HuH-7 (cell line): ENCODE measurements at regions not wholly inside any gene's neighbourhood (a gene's known extent, or its start where the extent isn't known, plus 50 kb on each side); places are given as distances from the start of the nearest gene placed in this dataset.

ENCODE experiments used
- DNase-seq: peaks from one replicate; pipeline ENCODE4 v3.0.0; 2011; ENCODE audit warnings: low spot score

DNA sequence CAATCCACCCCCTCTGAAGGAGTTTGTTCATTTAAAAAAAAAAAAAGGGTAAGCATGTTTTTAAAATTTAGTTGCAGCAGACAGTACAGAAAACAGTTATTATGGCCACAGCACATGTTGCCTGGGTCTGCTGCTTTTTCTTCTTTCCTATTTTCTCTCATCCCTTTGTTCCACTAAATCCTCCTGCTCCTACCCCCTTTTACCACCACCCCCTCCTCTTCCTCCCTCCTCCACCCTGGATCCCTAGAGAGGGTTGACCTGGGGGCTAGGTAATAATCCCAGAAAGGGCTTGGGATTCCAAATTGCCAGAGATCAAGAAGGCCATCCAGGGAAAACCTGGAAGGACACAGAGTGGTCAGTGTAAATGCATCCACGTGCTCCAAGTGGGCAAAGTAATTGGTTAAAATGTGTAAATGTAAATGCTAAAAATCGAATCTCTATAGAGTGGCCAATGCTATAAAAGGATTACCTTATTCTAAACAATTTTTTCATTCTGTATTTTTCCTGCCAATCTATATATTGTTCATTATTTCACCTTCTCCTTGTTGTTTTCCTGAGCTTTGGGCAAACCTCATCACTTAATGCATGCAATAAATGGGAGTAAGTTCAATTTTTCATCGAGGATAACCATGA is 89.0 kb upstream of the PIK3CG start:
- no peak for DNase-seq

DNA sequence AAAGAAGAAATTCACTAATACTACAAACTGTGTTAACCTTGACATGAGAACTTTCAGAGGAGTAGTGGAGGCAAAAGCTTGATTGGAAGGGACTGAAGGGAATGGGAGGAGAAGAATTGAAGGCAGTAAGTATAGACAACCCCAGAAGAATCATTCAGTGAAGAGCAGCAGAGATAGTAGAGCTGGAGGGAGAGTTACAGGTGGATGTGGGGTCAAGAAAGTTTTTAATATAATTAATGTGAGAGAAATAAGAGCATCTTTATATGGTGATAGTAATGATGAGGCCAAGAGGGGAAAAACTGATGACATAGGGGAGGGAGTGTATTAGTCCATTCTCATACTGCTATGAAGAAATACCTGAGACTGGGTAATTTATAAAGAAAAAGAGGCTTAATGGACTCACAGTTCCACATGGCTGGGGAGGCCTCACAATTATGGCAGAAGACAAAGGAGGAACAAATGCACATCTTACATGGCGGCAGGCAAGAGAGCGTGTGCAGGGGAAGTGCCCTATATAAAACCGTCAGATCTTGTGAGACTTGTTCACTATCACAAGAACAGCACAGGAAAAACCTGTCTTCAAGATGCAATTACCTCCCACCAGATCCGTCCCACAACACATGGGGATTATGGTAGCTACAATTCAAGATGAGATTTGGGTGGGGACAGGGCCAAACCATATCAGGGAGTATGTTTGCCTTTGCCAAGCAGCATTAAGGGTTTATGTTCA is 88.3 kb upstream of the PIK3CG start:
- no peak for DNase-seq

DNA sequence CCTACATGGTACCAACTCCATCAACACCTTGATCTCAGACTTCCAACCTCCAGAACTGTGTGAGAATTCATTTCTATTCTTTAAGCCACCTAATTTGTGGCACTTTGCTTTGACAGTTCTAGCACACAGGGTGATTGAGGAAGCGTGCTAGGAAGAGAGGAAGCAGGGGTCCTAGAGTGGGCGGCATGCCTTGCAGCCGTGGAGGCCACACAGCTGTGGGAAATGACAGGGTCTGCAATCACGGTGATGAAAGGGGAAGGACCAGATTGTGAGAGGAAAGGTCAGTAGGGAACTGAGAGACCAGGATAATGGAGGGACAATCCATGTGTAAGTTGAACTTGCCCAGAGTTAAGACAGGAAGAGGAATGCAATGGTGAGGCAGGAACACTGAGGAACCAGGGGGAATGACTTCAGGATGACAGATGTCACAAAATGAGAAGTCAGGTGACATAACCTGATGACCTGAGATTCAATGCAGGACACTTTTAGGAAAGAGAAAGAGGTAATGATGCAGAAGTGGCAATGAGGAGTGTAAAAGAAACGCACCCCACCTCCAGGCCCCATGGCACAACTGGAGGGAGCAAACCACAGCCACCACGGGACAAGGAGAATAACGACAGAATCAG is 87.3 kb upstream of the PIK3CG start:
- DNase-seq, result no peak

DNA sequence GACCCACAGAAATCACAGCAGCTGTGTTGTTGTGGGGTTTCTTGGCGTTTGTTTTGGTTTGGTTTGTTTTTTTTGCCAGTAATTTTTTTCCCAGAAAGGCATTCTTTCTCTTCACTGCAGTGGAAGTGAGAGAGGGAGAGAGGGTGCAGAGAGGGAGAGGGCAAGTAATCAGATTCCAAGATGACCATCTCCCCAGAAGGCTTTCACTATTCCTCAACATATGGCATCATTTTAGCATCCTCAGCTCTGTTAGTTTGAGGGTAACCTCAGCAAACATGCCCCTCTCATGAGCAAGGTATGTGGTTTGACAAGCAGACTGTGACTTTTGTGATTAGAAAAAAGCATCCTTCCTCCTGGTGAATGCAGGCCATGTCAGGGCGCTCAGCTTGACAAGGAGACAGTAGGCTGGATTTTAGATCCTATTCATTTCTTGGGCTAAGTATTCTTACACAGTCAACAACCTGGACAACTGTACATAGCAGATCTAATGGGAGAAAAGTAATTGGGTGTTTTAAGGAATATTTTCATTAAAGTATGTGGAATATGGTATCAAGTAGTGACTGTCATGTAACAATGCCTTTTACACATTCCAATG is 86.3 kb upstream of the PIK3CG start:
- no peak for DNase-seq

DNA sequence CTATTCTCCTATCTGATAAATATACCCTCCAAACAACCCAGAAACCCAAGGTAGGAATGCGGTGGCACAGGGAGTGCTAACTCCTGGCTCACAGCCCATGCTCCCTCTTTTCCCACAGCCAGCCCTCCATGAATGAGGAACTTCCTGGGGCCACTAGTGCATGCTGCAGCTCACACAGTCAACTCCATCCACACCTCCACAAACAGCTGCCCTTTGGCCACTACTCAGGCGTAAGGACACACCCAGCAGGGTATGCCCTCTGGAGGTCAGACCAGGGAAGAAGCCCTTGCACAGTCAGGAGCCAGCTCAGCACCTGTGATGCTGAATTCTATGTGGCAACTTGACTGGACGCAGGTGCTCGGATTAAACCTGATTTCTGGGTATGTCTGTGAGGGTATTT is 85.2 kb upstream of the PIK3CG start:
- peak; percentile 72 for DNase-seq

DNA sequence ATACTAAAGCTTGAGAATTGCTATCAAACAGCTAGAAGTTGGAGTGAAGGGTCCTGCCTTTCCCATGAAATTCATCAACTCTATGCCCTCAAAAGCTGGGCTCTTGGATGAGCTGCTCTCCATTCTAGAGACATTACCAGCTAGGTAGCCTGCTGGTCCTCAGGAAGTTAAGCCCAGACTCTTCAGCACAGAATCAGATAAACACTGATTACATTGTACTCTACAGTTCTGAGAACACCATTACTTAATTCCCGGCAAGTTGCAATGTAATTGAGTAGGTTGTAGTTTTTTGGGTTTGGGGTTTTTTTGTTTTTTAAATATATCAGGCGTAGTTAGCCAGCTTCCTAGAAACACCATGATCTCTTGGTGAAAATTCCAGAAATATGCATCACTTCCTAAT is 84.1 kb upstream of the PIK3CG start:
- no peak for DNase-seq

DNA sequence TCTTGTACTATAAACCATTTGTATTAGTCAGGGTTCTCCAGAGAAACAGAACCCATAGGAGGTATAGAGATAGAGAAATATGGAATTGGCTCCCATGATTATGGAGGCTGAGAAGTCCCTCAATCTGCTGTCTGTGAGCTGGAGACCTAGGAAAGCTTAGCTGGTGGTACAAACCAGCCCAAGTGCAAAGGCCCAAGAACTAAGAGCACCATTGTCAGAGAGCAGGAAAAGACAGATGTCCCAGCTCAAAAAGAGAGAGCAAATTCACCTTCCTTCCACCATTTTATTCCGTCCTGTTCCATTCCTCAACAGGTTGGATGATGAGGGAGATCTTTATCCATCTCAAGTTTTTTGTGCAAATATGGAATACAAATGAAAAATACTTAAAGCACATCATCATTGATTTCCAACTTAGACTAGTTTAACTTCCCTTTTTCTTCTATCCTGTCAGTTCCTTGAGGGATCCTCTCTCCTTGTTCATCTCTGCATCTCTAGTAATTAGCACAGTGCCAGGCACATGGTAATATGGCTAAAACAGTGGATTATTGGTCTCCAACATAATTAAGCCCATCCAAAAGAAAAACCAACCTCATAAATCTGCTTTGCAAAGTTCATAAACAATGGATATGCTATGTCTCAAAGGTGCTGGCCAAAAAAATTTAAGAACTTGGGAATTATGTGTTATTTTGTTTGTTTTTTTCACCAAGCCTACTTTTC is 83.1 kb upstream of the PIK3CG start:
- no peak for DNase-seq

DNA sequence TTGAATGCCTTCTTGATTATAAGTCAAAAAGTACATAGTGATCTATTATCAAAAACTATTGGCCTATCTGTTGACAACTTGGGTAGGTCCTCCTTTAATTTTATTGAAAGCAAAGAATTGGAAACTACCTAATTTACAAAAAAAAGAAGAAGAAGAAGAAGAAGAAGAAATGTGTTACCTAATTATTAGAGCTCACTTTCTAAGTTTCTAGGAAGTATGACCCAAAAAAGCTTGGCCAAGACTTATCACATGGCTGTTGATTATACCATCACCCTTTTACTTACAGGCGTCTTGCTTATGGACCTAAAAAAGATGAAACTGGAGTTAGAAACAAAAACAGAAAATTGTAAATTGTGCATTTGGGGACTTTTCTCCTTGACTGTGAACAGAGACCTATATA is 81.8 kb upstream of the PIK3CG start:
- DNase-seq, result no peak

DNA sequence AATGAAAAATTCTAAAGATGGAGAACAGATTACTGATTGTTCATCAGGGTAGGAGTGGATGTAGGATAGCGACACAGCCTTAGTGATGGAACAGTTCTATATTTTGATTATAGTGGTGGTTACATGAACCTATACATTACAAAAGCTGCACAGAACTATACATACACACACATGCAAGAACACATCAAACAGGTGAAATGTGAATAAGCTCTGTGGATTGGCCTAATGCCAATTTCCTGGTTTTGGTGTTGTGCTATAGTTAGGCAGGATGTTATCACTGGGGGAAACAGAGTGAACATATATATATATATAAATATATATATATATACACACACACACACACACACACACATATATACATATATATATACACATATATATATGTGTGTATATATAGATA is 76.4 kb upstream of the PIK3CG start:
- DNase-seq, result no peak

DNA sequence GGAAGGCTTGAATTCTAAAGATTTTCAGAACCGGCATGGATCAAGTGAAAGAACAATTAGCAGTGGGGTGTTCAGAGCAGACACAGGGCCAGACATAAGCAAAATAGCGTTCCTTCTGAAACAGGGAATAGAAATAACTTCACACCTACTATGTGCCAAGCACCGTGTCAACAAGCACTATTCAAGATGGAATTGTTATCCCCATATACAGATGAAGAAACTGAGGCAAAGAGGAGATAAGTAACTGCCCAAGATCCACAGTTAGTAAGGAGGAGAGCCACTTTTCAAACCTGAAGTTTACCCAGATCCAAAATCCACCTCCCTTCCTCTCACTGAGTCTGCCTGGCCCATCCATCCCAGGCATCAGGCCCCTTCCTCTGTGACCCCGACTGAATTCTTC is 73.6 kb upstream of the PIK3CG start:
- no peak for DNase-seq

DNA sequence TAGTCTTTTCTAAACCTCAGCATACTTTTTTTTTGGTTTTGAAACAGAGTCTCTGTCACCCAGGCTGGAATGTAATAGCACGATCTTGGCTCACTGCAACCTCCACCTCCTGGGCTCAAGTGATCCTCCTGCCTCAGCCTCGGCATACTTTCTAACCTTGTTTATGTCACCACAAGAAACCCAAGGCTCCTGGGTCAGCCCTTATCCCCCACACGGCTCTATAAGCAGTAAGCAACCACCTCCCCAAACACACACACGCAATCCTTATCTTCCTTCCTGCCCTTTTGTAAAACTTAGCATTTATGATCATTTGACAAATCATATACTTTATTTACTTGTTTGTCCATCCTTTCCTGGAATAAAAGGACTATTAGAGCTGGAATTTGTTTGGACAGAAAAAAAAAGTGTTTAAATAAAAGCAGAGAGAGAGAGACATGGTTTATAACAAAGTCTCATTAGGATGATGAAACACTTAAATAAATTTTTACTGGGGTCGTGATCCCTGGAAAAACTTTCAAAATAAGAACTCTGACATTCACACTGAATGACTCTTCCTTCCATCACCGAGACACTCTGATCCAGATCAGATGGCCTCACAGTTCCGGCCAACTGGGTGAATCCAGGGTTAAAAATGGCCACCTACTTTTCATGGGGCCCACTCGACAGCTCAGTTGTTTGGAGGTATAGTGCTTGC is 72.7 kb upstream of the PIK3CG start:
- no peak for DNase-seq

DNA sequence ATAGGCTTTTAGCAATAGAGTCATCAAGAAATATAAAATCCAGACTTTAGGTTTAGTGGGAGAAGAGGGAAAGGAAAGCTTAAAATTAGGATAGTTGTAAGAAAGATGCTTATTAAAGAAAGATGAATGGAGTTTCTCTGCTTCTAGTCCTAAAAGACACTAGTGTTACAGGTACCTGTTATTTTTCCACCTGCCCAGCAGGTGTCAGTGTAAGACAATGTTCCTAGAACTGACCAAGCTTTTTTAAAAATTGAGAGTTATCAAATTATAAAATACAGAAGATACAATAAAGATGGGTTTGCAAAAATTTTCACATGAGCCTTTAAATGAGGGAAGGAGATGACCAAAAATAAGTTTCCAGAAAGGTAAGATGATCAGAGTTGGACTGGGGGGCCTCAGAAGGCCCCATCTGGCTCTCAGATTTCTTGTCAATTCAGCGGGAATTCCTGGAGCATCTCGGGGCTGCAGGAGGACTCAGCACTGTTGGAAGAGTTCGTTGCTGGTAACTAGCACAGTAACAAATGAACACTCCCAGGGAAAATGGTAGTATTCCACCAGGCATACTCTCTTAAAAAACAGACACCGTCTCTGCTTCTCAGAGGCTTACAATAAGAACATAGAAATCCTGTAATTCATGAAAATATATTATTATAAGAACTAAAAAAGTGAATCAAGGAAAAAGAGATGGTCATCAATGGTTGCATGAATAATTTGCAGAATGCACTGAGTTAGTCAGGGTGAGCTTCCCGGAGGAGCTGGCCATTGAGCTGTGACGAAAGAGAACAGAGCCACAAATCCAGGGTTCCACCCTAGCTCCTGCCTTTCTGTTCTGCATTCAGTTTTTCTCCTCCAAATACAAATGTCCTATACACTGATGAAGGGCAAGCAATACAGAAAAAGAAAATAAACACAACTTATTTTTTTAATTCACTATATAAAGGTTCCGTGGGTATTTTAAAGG is 71.8 kb upstream of the PIK3CG start:
- peak; percentile 14 for DNase-seq

DNA sequence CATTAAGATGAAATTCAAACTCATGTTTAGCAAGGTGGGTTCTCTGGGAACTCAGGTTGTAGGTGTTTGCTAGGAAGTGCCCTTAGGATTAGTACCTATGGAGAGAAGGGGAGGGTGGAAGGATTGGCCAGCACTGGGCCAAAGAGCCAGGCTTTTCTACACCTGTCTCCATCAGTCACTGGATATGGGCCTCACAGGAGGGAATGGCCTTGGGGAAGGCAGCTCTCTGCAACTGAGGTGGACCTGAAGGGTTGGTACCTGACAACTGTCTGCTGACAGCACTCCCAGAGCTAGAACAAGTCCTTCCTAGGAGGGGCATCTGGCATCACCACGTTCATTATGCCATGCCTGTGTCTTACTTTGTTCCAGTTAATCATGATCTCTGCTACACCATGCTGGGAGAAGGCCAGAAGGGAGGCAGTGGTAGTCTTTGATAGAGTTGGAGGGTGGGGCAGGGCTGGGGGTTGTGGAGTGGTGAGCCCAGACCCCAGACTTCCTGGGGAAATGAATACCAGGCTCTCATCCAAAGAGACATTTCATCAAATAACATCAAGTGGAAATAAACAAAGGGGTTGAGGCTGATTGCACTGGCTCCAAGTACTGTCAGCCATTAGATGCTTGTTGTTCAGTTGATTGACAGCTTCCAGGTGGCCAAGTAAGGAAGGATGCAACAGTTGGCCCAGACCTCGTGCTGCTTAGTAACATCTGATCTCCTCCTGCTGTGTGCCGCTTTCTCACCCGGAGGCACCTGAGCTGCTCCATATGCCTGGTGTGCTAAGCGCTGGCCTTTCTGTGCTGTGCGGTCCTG is 70.6 kb upstream of the PIK3CG start:
- no peak for DNase-seq

DNA sequence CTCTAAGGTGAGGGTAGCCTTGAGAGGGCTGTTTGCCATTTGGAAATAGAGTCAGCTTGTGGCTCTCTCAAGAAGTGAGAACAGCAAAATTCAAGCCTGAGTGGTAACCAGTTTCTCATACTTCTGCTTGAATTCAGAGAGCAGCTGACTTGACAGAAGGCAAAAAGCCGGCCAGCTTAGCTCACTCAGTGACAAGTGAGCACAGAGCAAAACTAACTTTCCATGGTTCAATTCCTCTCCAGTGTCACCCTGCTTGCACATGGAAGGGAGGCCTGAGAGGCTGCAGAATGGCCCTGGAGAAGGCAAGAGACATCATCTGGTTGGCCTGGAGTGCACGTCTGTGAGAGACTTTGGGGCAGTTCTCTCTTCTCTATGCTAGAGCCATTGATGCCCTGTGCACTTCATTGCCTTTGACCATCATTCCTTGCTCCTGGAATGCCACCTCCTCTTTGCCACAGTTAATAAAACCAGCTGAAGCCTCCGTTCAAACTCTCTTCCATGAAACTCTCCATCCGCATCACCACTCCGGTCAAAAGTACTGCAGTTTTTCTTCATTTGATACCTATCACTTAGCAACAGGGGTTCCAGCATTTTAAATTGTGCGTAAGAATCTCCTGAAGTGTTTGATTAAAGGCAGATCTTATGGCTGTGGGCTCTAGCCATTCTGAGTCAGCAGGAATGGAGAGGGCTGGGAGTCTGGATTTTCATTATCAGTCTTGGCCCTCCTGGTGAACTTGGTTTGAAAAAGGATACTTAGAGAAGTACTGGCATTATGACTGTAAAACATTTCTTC is 69.8 kb upstream of the PIK3CG start:
- DNase-seq, result no peak

DNA sequence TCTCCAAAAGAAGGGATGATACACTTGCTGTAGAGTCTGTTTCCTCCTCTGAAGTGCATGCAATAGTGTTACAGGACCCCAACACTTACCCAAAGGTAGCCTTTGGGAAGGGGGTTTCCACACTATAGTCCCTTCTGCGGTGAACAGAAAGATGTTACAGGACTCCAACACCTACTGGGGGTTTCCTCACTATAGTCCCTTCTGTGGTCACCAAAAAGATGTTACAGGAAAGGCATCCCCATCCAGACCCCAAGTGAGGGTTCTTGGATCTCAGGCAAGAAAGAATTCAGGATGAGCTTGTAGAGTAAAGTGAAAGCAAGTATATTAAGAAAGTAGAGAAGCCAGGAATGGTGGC is 69.2 kb upstream of the PIK3CG start:
- DNase-seq, result no peak

DNA sequence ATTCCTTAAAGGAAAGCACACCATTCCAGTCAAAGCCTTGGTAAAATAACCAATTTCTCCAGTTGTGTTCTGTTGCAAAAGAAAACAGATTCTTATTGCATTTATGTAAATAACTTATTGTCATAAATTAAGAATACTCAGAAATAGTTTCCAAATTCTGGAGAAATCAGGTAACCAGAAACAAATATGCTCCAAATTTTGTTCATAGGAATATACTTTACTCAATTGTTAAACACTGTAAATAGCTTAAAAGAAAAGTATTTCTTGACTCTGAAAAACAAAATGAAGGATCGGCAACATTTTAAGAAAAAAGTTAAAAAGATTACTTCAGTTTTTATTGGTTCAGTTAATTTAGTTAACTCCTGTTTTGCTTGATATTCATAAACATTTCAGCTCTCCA is 67.1 kb upstream of the PIK3CG start:
- no peak for DNase-seq

DNA sequence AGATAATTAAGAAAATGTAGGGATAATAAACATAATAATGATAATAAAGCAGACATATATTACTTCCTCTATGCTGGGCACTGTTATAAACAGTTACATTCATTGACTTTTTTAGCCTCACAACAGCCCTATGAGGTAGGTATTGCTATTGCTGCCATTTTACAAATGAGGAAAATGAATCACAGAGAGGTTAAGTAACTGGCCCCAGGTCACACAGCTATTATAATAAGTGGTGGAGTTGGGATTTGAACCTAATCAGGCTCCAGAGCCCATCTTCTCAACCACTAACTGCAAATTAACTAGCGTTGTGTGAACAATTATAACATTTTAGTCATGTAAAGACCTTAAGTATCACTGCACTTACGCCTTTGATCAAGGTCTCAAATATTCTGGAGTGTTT is 62.5 kb upstream of the PIK3CG start:
- no peak for DNase-seq

DNA sequence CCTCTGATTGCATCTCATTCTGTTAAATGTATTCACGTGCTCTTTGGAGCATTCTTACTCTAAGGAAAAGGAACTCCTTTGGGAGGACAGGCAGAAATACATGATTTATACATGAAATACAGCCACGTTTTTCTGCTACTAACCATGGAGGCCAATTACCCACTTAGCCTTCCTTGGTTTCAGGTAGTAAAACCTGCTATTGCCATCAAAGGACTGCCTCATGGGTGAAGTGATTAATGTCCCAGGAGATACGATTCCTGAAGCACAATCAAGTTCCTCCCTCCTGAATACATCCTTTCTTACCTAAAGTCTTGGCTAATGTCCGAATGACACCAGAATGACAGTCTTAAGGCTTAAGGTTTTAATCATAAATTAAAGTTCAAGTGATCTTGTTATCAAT is 58.5 kb upstream of the PIK3CG start:
- no peak for DNase-seq

DNA sequence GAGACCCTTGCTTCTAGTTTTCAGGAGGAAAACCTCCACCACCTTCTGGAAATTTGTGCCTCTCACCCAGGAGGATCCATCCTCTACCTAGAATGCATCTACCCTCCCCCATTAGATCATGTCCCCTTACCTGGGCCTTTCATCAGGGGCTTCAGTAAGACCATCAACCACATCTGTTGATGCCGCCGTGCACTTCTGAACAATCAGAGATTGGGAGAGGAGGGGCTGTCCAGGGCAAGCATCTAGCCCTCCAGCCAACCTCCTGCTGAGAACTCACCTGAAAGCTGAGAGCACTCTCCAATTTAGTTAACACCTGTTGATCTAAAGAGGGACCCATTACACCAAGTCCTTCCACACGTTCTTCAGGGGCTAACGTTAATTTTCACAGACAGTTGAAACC is 57.6 kb upstream of the PIK3CG start:
- DNase-seq, result no peak
